Body of pancreas (tissue), 4 donors: ENCODE measurements at regions not wholly inside any gene's neighbourhood (a gene's known extent, or its start where the extent isn't known, plus 50 kb on each side); places are given as distances from the start of the nearest gene placed in this dataset.

Experiments
- POLR2A ChIP-seq, 3 donors: fragments of 450-650 bp; IDR thresholded peaks; one replicate each; pipeline ENCODE4 v1.6.1; 2016; ENCODE audit warnings: antibody characterized with exemption in 3 of 3, mild to moderate bottlenecking in 2 of 3
- TF ChIP-seq, protein P1 (sequence below), 7 experiments: fragments of 450-650 bp in 4 of 7; fragments of 200-600 bp in 3 of 7; sonication (generic) in 3 of 7; IDR thresholded peaks; one replicate each; pipeline ENCODE4 v1.5.1; 2016 to 2019; ENCODE audit warnings: antibody characterized with exemption in 7 of 7

DNA sequence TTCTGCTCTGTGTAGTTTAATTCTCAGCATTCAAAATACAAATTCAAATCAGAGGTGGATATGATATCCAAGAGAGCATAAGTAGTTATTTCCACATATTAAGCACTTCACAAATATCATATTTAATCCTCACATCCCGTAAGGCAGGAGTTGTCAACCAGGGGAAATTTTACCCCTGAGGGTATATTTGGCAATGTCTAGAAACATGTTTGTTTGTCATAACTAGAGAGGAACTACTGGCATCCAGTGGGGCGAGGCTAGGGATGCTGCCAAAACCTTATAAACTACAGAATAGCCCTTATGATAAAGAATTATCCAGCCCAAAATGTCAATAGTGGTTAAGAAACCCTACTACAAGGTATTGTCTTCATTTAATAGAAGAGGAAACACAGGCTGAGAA, 619.4 kb downstream of the SLCO4C1 start:
- TF ChIP-seq, protein P1, sequence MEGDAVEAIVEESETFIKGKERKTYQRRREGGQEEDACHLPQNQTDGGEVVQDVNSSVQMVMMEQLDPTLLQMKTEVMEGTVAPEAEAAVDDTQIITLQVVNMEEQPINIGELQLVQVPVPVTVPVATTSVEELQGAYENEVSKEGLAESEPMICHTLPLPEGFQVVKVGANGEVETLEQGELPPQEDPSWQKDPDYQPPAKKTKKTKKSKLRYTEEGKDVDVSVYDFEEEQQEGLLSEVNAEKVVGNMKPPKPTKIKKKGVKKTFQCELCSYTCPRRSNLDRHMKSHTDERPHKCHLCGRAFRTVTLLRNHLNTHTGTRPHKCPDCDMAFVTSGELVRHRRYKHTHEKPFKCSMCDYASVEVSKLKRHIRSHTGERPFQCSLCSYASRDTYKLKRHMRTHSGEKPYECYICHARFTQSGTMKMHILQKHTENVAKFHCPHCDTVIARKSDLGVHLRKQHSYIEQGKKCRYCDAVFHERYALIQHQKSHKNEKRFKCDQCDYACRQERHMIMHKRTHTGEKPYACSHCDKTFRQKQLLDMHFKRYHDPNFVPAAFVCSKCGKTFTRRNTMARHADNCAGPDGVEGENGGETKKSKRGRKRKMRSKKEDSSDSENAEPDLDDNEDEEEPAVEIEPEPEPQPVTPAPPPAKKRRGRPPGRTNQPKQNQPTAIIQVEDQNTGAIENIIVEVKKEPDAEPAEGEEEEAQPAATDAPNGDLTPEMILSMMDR (IDR thresholded peaks at IDR 0.05): no peak
- no peak for TF ChIP-seq POLR2A (IDR thresholded peaks at IDR 0.05)
